ENCODE measurements at regions not wholly inside any gene's neighbourhood (a gene's known extent, or its start where the extent isn't known, plus 50 kb on each side); places are given as distances from the start of the nearest gene placed in this dataset.

DNA sequence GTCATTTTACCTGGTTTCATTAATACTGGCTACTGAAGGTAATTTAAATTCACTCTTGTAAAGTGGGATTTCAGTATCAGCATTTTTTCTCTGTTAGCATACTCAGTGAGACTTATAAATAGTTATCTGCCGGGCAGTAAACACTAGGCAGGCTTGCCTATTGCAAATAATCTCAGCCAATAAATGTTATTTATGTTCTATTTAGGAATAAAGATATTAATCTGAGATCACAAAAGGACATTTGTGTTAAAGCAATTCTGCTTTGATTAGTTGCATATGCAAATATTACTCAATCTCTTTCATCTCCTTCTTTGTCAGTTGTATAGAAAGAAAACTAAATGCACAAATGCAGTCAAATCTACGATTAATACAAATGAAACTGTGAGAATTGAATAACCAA is 827.8 kb downstream of the TLE4 start:
- DNase-seq = no peak

GRCh38 chr9:80387828-80388227 is 816.1 kb downstream of the TLE4 start:
- DNase-seq = no peak

- no peak for DNase-seq
Observed at GRCh38 chr9:80385246-80385645, 813.5 kb downstream of the TLE4 start.

- DNase-seq = no peak
Observed at GRCh38 chr9:80383331-80383730, 811.6 kb downstream of the TLE4 start.

DNA sequence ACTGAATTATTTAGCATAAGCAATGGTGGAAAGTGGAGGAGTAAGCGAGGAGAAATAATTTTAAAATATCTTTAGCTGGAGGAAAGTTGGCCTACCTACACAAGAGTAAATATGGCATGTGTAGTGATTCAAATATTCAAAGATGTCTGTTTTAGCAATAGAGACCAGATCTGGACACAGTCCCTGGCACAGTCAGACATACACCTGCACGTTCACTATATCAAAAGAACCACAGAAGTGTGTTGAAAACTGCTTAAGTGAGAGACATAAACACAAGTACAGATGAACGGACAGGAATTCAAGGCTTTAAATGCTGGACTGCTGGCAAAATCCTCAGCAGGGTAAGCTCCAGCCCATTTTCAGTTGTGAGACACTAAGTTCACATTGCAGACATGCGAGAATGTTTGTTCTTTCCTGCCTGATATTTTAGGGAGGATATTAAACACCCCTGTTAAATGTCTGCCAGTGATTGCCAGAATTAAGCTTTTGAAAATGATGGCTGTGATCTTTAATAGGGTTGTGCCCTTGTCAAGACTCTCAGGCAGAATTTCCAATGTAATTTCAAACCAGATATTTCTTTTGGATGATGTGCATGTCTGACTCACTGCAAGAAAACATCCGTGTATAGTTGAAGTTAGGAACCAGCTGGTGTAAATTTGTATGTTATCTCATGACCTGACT is 810.6 kb downstream of the TLE4 start:
- DNase-seq = no peak

- no peak for DNase-seq
Observed at GRCh38 chr9:80380301-80380700, 808.5 kb downstream of the TLE4 start.

DNA sequence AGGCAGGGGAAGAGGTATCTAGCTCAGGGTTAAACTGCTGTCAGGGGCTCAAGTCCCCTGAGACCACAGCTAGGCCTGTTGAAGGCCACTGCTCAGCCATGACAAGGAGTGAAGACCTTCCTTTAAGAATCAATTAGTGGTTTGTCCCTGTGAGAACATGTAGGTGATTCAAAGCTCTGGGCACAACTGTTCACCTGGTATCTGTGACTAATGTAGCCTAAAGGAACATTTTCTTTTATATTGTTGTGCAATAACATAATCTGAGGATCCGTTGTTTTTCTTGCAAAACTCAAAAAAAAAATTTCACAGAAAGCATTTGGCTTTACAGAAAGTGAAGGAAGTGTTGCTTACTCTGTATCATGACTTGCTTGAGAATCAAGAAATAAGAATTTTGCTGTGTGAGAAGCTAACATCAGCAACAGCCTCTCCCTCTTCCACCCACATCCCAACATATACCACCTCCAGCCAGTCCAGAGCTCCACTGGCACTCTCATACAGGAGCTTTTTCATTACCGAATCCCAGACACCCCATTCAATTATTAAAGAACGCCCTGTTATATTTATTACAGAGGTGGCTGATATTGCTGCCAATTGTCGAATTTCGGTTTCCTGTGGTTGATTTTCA is 807.0 kb downstream of the TLE4 start:
- no peak for DNase-seq

- DNase-seq = no peak
Observed at GRCh38 chr9:80376180-80376579, 804.4 kb downstream of the TLE4 start.

GRCh38 chr9:80375477-80375876 is 803.7 kb downstream of the TLE4 start:
- DNase-seq = no peak

DNA sequence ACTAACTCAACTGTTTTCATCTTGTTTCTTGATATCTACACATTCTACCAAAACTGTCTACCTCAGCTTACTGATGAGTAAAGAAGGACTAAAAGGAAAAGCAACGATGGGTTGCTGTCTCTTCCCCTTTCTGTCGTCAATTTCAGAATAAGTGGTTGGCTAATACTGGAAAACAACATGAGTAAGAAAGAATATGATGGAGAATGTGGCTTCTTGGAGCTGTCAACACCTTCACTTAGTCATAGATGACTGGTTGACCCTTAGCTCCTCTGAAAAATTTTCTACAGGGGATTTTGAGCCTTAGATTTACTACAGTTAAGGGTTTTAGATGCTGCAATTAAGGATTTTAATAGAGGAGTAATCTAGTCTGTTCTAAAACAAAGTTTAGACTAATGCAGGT is 797.9 kb downstream of the TLE4 start:
- DNase-seq = no peak

DNA sequence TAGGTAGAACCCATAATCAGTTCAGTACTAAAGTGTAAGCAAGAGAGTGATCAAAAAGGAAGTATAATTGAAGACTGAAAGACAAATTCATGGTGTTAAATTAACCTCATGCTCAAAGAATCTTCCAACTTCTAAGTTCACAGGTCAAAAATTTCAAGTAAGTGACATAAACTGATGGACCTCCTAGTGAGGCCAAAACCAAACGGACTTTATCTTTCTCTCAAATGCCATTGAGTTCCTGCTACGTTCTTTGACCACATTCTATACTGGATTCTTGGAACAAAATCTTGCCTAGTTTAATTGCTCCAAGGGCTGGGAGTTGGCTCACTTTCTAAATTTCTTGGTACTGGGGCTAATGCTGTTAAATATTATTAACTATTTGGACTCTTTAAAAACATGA is 794.9 kb downstream of the TLE4 start:
- no peak for DNase-seq

DNA sequence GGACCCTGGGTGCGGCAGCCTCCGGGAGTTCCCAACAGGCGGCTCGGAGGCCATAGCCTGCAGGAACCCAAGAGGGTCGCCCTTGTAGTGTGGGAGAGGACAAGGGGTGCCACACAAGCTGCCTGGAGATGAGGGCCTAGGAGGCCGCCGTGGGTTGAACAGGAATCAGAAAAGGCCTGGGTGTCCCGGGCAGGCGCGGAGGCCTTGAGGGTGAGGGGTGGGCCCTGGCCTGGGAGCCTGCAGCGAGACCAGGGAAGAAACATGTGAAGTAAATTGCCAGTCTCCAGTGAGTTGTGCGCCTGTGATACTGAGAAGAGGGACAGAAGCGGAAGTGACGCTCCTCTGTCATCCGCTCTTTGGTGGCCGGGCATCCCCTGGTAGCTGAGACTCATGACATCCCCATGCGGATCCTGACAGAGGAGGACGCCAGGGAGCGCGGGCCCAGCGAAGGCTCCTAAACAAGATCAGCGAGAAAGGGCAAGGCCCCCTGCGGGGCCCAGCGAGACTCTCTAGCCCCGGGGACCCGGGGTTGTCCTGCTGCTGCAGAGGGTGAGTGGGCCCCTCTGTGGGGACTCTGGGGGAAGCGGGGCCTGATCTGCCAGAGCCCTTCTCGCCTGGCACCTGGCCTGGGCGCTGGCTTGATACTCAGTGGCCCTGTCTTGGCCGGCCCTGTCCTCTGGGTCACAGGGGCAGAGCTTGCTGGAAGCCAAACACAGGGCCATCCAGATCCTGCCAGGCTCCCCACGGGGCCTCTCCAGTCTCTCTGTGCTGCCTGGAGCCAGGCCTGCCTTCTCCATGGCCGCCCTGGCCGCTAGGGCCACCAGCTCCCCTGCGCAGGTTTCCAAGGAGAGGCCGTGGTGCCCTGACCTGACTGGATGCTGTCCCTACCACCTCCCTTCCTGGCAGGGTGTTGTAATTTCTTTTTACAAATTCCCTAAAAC is 788.4 kb downstream of the TLE4 start:
- DNase-seq = no peak

- DNase-seq = no peak
Observed at GRCh38 chr9:80359291-80359690, 787.5 kb downstream of the TLE4 start.

DNA sequence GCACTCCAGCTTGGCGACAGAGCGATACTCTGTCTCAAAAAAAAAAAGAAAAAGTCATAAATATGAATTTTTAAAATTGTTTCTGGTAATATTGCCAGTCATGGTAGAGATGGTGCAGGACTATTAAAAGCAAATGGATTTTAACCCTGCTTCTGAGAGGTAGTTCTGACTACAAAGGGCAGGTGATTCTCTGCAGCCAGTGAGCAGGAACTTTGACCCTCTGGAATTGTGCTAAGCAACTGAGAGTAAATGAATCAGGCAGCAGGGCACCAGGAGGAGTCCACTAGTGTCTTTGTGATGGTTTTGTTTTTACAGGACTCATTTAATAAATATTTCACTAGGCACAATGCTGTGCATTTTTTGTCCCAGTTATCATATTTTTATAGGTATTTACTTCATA is 781.2 kb downstream of the TLE4 start:
- no peak for DNase-seq

GRCh38 chr9:80351612-80352011 is 779.8 kb downstream of the TLE4 start:
- no peak for DNase-seq

DNA sequence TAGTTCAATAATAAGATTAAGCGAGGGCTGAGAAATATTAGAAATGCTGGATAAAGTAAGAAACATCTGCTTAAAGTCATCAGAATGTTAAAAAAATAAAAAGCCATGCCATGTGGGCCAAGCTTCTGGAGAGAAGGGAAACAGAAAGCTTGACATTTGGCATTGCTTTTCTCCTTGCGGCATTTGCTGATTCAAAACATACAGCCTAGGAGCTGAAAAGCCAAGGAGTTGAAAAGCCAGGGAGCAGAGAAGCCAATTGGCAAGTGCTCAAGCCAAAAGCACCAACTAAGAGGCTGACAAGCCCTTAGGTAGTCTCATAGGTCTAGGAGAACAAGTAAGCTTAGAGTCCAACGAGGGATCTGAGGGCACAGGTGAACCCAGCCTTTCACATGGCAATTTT is 754.3 kb downstream of the TLE4 start:
- no peak for DNase-seq

DNA sequence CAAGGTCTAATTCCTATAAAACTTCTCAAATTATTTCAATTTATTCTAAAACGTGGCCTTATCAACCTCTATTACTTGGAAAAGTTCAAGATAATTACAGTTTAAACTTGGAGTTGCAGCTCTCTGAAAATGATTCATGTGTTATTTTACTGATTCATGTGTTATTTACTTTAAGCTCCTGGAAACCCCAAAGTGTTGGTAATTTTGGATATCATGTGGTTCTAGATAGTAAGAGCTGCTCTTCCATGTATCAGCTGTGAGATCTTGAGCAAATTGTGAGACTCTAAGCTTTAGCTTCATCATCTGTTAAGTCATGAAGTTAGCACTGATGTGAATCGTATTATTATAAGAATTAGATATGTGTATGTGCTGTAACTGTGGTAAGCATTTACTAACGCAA is 749.2 kb downstream of the TLE4 start:
- DNase-seq = no peak

DNA sequence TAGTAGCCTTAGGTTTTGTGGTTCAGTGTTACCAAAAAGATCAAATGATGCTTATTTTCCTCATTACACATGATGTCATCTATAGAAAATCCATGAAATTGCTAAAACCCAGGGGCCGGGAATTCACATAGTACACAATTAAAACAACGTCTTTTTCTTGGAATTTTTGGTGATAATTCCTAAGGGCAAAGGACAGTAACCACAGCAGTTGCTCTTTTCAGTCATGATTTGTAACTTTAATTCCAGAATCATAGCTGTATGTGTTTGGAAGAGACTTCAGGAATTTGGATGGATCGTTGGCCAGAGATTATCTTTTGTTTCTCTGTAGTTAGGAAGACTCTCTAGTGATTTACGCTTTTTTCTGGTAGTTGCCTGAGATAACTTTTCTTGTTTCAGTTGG is 748.7 kb downstream of the TLE4 start:
- no peak for DNase-seq

DNA sequence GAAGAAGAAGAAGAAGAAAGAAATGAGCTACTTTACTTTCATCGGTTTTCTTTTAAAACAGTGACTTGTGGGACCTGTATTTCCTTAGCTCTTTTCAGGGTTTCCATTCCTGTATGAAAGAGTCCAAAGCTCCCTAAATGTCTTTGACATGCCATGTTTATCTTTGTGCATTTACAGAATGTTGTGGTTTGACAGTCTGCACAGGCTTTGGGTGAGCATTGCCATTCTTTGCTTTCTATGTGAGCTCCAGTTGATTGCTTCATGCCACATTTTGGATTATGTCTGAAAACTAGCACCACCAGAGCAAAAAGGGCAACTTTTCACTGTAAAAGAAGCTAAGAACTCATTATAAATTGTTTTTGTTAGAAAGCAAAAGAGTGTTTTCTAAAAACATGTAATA is 733.4 kb downstream of the TLE4 start:
- no peak for DNase-seq

GRCh38 chr9:80294955-80295354 is 723.2 kb downstream of the TLE4 start:
- no peak for DNase-seq

DNA sequence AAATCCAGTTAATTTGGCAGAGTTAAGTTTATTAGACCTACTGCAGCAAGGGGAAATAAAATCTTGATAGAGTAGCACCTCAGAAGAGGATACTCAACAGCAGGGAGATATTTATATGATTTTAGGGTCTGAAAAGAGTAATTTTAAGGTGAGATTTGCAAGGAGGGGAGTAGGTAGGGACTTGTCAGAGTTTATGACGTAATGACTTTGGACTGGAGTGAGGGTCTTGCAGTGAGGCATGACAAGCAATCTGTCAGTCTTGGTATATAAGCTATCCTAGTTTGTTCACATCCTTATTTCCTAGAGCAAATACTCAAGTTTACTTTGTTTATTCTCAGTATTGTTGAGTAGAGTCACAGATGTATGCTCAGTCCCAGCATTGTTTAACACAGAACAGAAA is 722.6 kb downstream of the TLE4 start:
- no peak for DNase-seq

DNA sequence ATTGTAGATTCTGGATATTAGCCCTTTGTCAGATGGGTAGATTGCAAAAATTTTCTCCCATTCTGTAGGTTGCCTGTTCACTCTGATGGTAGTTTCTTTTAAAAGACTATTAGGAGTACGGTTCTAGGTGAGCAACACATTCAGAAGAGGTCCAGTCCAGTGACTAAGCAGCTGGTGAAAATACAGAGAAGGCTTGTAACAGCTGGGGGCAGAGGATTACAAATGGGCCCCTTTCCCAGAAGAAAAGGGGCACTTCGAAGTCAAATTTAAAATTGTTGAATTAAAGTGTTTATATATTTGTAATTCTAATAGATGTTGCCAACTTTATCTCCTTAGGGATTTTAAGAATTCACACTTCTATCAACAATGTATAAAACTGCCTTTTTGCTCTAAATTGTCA is 720.5 kb downstream of the TLE4 start:
- DNase-seq = no peak

DNA sequence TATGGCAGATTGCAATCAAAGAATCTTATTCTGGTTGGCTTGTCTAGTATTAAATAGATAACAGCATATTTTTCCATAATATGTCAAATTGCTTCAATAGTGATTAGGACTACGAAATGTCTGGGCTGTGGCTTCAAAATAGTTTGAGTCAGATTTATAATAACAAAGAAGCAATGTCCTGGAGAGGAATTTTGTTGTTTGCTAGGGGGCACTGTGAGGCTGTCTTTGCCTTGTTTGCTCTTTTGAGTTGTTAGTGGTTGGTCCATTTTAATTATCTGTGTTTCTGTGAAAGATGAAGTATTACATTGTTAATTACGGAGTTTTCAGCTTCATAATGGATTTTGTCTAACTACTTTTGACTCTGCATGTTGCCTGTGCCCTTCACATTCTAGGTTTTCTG is 713.6 kb downstream of the TLE4 start:
- no peak for DNase-seq

DNA sequence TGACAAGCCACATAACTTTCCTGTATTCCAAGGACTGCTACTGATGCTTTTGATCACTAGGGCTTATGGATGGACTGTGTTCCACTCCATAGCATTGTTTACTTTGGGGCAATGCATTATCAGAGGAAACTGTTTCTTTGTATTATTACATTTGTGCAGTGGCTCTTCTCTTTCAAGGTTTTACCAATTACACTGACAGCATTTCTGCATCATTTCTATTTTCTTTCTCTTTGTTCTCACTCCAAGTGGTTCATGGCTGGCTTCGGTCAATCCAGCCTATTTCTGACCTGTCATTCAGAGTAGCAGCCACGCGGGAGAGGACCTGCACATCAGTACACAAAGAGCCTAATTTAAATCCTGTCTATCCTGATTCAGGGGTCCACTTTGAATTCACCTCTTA is 711.0 kb downstream of the TLE4 start:
- no peak for DNase-seq

All from activated CD8-positive, alpha-beta memory T cell treated with anti-CD3 and anti-CD28 coated beads, Interleukin-2, amount 50 U/mL, for 48 hours (primary cell).